HT1080 (cell line): ENCODE measurements at regions not wholly inside any gene's neighbourhood (a gene's known extent, or its start where the extent isn't known, plus 50 kb on each side); places are given as distances from the start of the nearest gene placed in this dataset.
"Not testable (repeated sequence)": the region's sequence is repeated elsewhere in the genome, so short reads cannot be mapped to it uniquely, and the experiment has no call there.

Source experiments
- DNase-seq: peaks from one replicate; pipeline ENCODE4 v3.0.0-alpha.2; 2015; ENCODE audit warnings: low read depth

DNA sequence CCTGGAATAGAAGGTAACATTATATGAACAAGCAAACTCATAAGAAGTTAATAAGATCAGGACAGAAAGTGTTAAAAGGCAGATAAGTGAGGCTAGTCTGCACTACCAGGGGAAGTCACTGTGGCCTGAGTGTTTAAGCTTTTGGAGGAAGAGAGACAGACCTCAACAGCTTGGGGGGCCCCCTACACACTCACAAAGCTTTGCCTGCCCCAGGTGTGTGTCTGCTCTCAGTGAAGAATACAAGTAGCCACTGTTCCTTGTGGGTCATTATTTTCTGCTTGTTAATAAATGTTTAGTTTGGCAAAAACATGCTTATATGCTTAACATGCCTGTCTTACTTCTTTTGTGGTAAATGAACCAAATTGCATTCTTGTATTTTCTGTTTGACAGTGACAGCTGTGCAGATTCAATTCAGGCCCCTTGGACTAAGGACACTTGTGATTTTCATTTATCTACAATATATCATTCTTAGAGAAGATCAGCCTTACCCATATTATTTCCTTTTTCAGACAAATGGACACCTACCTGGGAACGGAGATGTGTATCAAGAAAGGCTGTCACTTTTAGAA lies 50.7 kb upstream of the C12orf71 start:
- no peak for DNase-seq

DNA sequence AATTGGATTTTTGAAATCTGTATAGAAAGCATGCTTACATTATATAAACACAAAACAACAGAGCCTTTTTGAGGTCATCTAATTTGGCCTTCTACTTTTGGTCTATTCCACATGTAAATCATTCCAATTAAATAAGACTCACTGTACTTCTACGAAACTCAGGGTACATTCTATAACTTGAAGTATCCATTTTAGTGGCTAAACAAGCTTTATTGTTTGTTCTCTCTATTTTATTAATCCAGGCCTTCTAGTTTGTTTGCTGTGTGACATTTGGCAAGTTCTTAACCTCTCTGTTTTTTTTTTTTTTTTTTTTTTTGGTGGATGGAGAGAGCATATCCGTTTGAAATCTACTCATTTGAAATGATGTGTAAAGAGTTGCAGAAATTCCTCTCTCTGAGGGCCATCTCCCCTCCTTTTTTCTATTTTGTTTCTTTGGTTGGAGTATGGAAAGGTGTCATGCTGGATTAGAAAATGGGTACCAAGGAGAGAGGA lies 58.1 kb upstream of the C12orf71 start:
- no peak for DNase-seq

DNA sequence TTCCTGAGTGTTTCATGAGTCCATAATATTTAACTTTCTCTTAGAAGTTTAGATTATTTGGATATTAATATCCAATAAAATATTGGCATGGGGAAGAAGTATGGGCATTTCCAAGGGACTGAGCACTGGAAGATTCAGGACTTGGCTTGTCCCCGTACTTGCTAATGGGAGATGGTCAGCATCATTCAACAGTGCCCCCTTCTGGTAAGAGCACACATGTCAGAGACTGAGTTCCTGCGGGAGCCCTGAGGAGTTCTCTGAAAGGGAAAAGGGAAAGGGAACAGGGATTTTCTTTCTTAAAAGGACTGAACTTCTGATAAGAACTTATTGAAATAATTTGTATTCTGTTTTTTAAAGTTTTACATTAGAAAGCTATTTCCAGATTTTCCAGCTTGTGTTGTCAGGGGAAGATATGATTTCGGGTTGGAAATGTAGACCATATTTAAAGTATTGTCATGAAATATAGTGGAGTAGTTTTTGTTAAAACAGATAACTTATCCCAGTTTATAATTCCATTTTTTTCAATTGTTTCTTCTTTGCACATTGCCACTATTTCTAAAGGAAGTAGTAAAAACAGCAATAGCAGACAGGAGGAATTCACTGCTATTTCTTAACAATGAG lies 59.8 kb upstream of the C12orf71 start:
- DNase-seq: peak; percentile 66

DNA sequence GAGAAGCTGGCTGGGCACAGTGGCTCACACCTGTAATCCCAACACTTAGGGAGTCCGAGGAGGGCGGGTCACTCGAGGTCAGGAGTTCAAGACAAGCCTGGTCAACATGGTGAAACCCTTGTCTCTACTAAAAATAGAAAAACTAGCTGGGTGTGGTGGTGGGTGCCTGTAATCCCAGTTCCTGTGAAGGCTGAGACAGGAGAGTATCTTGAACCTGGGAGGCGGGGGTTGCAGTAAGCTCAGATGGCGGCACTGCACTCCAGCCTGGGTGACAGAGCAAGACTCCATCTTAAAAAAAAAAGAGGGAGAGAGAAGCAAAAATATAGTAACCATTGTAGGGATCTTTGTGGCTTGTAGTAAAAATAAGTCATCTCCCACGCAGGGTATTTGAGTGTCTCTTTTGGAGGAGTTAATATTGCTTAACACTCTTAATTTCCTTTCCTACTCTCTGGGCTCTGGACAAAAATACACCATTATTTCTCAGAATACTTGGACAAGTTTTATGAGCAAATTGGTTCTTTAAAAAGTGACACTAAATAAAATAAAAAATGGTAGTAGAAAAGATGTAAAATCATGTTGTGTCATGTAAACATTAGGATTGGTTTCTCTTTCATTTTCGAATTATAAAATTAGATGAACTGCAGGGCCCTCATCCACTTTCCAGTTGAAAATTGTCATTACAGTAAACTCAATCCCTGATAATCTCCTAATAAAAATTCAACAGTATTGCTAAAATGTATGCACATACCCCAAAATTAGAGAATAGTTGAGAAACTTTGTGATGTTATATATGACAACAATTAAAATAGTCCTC lies 61.1 kb upstream of the C12orf71 start:
- DNase-seq: no peak

DNA sequence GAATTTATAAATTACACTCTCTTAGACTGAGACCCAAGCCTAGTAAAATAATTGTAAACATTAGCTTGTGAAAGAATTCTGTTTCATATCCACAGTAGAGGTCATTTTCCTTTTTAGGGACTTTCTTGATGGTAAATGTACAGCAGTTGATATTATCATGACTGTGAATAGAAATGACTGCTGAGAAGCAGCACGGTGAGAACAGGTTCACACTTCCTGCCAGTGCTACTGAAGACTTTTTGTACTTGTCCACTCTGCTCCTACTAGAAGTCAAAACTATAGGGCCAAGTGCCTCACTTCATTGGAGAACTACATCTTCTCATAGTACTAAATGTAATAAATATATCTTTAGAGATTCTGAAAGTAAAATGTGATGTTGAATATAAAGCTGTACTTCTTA lies 63.3 kb upstream of the C12orf71 start:
- not testable (repeated sequence) for DNase-seq

DNA sequence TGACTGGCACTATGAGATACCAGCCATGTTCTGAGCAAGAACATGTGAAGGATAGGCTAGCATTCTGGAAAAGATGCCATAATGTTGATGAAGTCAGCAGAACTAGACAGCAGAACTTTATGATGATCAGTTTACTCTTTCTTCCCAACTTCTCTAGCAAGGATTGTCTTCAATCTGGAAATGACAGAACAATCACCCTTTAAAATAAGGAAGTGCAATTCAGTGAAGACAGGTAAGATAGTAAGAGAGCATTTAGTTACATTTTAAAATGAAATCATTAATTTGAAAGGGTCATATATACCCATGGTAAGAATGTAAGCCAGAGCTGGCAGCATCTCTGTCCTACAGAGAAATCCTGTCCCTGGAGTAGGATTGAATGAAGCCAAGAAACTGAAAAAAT lies 66.0 kb upstream of the C12orf71 start:
- DNase-seq: no peak

DNA sequence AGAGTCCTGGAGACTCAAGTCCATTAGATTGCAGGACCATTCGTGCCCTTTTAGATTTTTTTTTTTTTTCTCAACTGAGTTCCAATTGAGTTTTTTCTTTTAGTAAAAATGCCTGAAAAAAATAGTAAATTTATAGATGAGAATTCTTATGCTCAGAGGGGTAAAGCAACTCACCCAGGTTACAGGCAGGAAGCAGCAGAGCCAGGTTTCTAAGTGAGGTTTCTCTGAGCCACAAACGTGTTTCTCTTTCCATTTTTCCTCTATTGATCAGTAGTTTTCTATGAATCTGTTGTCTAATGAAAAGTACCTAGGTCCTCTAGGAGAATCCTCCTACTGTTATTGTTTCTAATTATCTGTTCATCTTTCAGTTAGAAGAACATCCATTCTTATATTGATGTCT lies 66.4 kb upstream of the C12orf71 start:
- no peak for DNase-seq

DNA sequence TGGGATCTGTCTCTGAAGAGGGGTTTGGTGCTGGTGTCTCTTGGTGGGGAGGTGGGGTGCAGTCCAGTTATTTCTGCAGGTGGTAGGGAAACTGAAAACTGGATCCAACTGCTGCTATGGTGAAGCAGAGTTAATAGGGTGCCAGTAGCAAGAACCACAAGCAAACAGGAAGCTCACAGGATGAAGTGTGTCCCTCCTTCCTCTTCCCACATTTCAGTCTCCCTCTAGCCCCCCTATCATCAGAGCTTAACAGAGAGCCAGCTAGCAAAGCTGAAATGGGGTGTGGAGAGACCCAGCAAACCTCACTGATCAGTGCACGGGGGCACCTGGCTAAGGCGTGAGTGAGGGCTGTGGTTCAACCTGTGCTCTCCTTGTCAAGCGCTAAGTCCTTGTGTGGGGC lies 69.1 kb upstream of the C12orf71 start:
- DNase-seq: no peak

DNA sequence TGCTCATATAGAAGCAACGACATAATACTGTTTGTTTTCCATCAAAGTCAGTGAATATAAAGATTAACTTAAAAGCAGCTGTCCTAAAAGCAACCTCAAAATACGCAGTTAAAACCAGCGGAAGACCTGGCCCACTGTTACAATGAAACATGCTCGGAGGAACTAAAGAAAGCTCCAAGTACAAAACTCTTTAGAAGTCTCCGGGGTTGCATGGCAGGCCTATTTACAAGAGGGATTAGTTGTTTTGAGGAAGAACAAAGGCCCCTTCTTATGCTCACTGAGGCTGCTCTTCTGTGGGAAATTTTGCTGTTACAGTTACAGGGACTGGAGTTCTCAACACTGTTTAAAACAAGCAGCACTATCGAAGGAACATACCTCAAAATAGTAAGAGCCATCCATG lies 75.9 kb upstream of the C12orf71 start:
- no peak for DNase-seq

DNA sequence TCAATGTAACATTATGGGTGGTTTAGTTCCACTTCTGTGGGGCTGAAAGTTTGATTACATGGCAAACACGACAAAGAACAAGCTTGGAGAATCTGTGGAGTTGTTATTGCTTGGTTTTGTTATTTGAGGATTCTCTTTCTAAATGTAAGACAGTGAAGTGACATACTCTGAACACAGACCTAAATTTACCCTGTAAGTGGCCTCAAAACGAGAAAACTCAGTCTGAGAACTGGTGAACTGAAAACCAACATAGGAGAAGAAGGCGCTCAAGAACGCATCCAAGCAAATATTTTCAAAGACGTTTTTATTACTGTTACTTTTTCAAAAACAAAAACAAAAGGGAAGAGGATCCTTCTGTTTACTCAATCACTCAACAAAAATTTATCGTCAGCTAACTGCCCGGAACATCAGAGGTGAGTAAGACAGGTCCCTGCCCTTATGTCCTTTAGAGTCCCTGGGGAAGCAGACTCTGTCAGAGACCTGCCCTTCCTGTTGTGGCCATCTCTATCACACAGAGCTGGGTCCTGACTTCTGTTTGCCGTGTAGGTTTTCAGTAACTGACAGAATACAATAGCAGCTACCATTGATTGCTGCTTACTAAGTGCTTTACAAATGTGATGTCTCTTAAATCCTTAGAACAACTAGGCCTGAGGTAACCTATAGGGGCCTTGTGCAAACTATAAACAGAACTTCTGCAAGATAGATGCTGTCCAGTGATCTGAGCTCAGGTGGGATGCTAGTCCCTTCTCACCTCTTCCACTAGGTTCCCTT lies 79.3 kb upstream of the C12orf71 start:
- no peak for DNase-seq

DNA sequence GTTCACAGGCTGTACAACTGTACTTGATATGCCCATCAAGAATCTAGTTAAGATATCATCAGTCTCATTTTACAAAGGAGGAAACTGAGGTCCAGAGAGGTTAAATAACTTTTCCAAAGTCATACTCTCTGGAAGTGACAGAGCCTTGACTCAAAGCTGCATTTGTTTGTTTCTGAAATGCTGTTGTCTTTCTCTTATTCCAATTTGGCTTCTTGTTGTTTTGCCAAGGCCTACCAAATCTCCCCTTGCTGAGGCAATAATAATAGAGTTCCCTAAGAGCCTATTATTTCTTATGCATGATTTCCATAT lies 79.8 kb upstream of the C12orf71 start:
- DNase-seq: no peak

DNA sequence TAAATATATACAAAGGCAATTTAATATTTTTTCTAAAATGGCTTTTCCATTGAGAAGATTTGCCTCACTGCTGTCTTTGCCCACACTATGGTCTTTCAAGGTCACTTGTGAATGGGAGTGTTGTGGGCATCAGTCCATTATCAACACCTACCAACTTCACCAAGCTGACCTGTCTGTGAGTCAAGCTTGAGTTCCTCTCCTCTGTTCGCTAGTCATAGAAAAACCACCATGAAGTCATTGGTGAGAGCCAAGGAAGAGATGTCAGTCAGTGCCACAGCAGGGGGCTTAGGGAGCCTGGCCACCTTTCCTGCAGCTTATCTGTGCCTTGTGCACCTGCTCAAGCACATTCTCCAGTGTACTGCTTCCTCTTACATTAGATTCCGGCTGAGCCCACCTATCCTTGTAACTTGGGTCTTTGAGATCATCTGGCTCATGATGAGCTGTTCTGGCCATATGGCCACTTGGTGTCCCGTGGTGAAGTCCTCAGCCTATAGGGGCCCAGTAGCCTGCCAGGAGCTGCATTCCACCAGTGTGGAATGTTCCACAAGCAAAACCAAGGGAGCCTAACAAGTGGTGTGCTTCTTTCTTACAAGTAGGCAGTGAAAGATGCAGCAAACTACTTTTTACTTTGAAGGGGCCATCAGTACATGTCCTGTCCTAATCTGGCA lies 80.8 kb upstream of the C12orf71 start:
- peak; percentile 97 for DNase-seq

DNA sequence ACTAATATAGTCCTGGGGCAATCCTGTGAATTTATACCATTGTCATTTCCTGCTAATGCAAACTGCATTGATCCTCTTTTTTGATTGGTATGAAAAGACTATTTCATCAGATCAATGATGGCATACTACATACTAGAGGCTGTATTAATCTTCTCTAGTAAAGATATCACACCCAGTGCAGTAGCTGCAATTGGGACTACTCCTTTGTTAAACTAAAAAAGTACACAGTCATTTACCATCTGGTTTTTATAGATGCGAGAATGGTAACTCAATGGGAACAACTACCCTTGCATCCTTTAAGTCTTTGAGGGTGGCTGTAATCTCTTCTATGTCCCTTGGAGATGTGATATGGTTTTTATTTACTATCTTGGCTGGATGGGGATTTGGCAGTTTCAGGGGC lies 80.2 kb upstream of the STK38L start:
- DNase-seq: no peak

DNA sequence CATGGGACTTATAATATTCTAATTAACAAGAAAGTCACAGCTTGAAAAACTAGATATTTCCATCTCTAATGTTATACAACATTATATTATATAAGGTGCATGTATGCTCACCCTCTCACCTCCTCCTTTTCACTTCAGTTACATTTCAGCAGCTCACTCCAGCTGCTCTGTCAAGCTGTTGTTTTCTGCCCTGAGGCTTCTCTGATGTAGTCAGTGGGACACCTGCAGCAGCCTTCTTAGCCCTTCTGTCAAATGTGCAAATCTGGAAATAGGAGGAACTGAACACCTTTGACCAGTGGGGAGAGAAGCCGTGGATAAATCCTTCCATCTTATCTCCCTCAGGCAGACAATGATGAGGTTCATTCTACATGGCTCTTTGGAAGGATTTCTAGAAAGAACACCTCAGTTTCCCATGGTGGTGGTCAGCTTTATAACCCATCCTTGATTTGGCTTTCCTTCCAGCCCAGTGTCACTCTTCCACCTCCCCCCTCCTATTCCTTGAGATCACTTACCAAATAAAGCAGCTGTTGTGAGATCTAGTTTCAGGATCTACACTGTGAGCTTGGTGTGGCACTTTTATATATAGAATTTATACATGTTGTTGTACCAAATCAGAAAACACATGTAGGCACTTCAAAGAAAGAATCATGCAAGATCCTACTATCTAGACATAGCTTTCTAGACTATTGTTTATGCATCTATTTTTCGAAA lies 79.6 kb upstream of the STK38L start:
- no peak for DNase-seq

DNA sequence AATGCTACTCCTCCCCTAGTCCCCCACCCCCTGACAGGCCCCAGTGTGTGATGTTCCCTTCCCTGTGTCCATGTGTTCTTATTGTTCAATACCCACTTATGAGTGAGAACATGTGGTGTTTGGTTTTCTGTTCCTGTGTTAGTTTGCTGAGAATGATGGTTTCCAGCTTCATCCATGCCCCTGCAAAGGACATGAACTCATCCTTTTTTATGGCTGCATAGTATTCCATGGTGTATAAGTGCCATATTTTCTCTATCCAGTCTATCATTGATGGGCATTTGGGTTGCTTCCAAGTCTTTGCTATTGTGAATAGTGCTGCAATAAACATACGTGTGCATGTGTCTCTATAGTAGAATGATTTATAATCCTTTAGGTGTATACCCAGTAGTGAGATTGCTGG lies 78.1 kb upstream of the STK38L start:
- not testable (repeated sequence) for DNase-seq

DNA sequence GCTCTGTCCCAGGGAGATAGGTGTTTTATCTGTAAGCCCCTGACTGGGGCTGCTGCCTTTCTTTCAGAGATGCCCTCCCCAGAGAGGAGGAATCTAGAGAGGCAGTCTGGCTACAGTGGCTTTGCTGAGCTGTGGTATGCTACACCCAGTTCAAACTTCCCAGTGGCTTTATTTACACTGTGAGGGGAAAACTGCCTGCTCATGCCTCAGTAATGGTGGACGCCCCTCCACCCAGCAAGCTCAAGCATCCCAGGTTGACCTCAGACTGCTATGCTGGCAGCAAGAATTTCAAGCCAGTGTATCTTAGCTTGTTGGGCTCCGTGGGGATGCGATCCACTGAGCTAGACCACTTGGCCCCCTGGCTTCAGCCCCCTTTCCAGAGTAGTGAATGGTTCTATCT lies 72.6 kb upstream of the STK38L start:
- DNase-seq: not testable (repeated sequence)

DNA sequence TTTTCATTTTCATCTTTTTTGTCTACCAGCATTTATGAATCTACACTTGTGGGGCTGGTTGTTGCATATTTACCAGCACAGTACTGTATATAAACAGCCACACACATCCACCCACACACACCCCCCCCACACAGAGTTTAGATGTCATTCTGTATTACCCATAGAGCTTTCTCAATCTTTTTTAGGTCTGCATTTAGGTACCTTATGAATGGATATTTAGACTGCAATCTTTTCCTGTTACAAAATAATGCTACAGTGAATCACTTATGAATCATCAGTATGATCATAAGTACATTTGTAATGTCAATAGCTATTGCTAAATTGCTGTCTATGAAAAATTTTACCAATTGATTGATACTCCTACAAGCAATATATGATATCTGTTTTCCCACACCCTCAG lies 67.3 kb upstream of the STK38L start:
- peak; percentile 52 for DNase-seq

DNA sequence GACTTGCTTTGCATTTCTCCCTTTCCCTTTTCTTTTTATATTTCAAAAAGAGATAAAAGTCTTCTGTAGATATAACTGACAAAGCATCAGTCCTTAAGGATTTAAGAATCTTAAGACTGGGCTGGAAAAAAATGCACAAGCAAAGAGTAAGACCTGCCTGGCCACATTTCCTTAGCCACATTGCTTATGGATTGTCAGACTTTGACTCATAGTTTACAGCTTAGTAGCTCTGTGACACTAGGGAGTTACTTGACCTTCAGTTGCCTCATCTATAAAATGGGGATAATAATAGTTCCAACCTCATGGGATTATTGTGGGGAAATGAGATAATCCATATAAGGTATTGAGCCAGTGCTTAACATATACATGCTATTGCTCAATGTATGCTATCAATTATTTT lies 66.4 kb upstream of the STK38L start:
- DNase-seq: peak; percentile 61

DNA sequence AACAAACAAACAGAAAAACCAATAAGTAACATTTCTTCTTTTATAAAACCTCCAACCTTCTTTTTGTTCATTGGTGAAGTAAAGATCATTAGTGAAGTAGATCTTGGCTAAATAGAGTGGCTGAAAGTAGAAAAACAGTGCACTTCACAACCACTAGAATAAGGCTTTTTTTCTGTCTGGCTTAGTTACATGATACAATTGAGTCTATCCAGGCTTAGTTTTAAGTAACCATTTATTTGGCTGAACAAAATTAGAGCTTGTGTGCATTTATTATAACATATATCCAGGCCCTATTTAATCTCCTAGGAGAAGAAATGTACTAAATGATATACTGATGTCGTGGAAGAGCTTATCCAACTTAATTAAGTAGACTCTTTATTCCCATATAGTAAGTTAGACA lies 65.8 kb upstream of the STK38L start:
- no peak for DNase-seq

DNA sequence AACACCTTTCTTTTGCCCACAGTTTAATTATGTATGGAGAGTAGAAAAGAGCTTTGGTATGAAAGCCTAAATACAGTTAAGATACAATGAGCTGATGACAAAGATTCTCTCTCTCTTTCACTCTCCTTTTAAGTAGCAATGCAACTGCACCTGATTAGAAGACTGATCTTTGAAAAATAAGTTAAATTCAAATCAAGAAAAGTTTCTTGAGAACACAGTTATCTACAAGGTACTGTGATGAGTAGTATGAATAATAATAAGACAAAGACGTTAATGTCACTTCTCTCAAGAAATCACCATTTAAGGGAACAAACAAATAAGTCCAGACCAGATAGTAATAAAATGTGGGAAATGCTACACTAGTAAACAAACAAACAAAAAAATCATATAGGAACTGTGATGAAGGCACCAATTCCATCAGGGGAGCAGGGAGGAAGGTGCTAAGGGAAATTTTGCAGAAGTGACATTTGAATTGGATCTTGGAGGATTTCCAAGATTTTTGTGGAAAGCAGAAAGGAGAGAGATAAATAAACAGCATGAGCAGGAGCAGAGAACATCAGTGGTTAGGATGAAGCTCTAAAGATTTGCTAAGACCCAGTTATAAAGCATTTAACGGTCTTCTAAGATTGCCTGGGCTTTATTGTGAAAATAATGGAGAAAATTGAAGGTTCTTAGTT lies 65.2 kb upstream of the STK38L start:
- DNase-seq: no peak
